GM12801 (cell line): ENCODE measurements at regions not wholly inside any gene's neighbourhood (a gene's known extent, or its start where the extent isn't known, plus 50 kb on each side); places are given as distances from the start of the nearest gene placed in this dataset.

ENCODE experiments used
- CTCF ChIP-seq: IDR thresholded peaks from one replicate; pipeline ENCODE4 v1.5.1; 2011; ENCODE audit warnings: control low read depth; ENCODE audit not compliant: insufficient read length; ENCODE audit errors: extremely low read depth

- no peak for TF ChIP-seq CTCF
Observed at GRCh38 chr5:133788121-133788520, 175.8 kb upstream of the FSTL4 start.

GRCh38 chr5:133786420-133786819, 174.1 kb upstream of the FSTL4 start:
- no peak for TF ChIP-seq CTCF

GRCh38 chr5:133785182-133785581, 172.8 kb upstream of the FSTL4 start:
- no peak for TF ChIP-seq CTCF

GRCh38 chr5:133783481-133783880, 171.1 kb upstream of the FSTL4 start:
- TF ChIP-seq CTCF: no peak

- no peak for TF ChIP-seq CTCF
Observed at GRCh38 chr5:133782736-133783135, 170.4 kb upstream of the FSTL4 start.

GRCh38 chr5:133781436-133782225, 169.3 kb upstream of the FSTL4 start:
- no peak for TF ChIP-seq CTCF

- no peak for TF ChIP-seq CTCF
Observed at GRCh38 chr5:133780619-133781280, 168.4 kb upstream of the FSTL4 start.
